ENCODE measurements at regions not wholly inside any gene's neighbourhood (a gene's known extent, or its start where the extent isn't known, plus 50 kb on each side); places are given as distances from the start of the nearest gene placed in this dataset.

DNA sequence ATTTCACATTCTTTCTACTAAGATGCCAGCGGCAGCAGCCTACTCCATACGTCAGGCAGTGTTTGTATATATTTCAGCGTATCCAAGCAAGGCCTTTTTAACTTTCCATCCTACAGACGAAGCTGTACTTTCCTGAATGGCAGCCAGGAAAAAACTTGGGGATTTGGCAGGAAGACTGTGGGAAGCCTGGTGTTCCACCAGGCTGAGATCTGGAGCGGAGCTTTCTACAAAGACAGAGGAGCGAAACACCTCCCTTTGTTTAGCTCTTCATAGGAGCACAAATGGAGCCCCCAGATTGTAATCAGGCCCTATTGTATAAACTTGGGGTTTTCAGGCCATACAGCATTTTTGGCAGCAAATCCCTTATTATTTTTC lies 143.8 kb downstream of the TES start:
- Histone ChIP-seq H3K27me3 (replicated peaks in 1 of 2; ENCODE audit: control insufficient read depth in 2 of 2, insufficient read depth in 2 of 2, low read length in 1 of 2) (no peaks in the 10 kb centered on the region), H3K27ac (ENCODE audit: control insufficient read depth, insufficient read depth) (no peak overlapping the region), H3K4me1 (ENCODE audit: control insufficient read depth, insufficient read depth, low read length) (no peaks in the 10 kb centered on the region), H3K9ac (ENCODE audit: control insufficient read depth, insufficient read depth, low read length) (no peak overlapping the region), H3K4me2 (ENCODE audit: control insufficient read depth, insufficient read depth) (no peak overlapping the region), H3K9me3 (replicated peaks; ENCODE audit: control insufficient read depth, insufficient read depth, low read length) (no peaks in the 10 kb centered on the region), H4K20me1 (ENCODE audit: control insufficient read depth, insufficient read depth) (no peaks in the 10 kb centered on the region), H3K36me3 (ENCODE audit: control insufficient read depth in 2 of 2, insufficient read depth in 2 of 2, low read length in 1 of 2) (no peaks in the 10 kb centered on the region), H2AFZ (ENCODE audit: control insufficient read depth, low read depth, low read length) (no peak overlapping the region), H3K4me3 (no peak overlapping the region), H3K79me2 (ENCODE audit: control insufficient read depth, insufficient read depth, low read length) (no peaks in the 10 kb centered on the region)
- BruUV-seq (replicated peaks) = no TSS peak
- ChIA-PET CTCF (no interaction called here), POLR2A (no interaction called here), RAD21 (ENCODE audit: unreplicated experiment) (no interaction called here), SMC1A (ENCODE audit: uncharacterized antibody, unreplicated experiment) (no interaction called here)
- TF ChIP-seq ZNF622 (IDR thresholded peaks at IDR 0.05) (no peak), BCL3 (IDR thresholded peaks at IDR 0.05; ENCODE audit: borderline replicate concordance, insufficient read depth, low read depth, low read length, poor library complexity, severe bottlenecking) (no peak), CHD2 (IDR thresholded peaks at IDR 0.05; ENCODE audit: borderline replicate concordance, low read depth, low read length) (no peak), RFX5 (IDR thresholded peaks at IDR 0.05; ENCODE audit: low read depth, low read length) (no peak), TCF12 (IDR thresholded peaks at IDR 0.05; ENCODE audit: low read depth, low read length) (no peak), EZH2 (IDR thresholded peaks at IDR 0.05; ENCODE audit: borderline replicate concordance, control insufficient read depth, low read depth, low read length) (no peak), JUND (IDR thresholded peaks at IDR 0.05; ENCODE audit: low read depth, low read length) (no peak), NBN (IDR thresholded peaks at IDR 0.05) (no peak), TAF1 (IDR thresholded peaks at IDR 0.05; ENCODE audit: borderline replicate concordance, low read depth, low read length) (no peak), ZZZ3 (IDR thresholded peaks at IDR 0.05; ENCODE audit: control insufficient read depth, insufficient read length, low read depth) (no peak), RCOR1 (conservative IDR thresholded peaks at IDR 0.05; ENCODE audit: low read depth, low read length) (no peak)
- TF ChIP-seq, protein P1, sequence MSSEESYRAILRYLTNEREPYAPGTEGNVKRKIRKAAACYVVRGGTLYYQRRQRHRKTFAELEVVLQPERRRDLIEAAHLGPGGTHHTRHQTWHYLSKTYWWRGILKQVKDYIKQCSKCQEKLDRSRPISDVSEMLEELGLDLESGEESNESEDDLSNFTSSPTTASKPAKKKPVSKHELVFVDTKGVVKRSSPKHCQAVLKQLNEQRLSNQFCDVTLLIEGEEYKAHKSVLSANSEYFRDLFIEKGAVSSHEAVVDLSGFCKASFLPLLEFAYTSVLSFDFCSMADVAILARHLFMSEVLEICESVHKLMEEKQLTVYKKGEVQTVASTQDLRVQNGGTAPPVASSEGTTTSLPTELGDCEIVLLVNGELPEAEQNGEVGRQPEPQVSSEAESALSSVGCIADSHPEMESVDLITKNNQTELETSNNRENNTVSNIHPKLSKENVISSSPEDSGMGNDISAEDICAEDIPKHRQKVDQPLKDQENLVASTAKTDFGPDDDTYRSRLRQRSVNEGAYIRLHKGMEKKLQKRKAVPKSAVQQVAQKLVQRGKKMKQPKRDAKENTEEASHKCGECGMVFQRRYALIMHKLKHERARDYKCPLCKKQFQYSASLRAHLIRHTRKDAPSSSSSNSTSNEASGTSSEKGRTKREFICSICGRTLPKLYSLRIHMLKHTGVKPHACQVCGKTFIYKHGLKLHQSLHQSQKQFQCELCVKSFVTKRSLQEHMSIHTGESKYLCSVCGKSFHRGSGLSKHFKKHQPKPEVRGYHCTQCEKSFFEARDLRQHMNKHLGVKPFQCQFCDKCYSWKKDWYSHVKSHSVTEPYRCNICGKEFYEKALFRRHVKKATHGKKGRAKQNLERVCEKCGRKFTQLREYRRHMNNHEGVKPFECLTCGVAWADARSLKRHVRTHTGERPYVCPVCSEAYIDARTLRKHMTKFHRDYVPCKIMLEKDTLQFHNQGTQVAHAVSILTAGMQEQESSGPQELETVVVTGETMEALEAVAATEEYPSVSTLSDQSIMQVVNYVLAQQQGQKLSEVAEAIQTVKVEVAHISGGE (CRISPR knock-in tag; IDR thresholded peaks at IDR 0.05) = no peak
- TF ChIP-seq, protein P2, sequence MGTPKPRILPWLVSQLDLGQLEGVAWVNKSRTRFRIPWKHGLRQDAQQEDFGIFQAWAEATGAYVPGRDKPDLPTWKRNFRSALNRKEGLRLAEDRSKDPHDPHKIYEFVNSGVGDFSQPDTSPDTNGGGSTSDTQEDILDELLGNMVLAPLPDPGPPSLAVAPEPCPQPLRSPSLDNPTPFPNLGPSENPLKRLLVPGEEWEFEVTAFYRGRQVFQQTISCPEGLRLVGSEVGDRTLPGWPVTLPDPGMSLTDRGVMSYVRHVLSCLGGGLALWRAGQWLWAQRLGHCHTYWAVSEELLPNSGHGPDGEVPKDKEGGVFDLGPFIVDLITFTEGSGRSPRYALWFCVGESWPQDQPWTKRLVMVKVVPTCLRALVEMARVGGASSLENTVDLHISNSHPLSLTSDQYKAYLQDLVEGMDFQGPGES (IDR thresholded peaks at IDR 0.05) = no peak
- DNase-seq (ENCODE audit: low read depth, low spot score) = no peak
- intact Hi-C loops (cut with micrococcal nuclease; ENCODE audit: unreplicated experiment) (no loop called here), in situ Hi-C loops (cut with MboI) (no loop called here)
- WGBS (ENCODE audit: insufficient coverage, insufficient replicate concordance, low lambda C conversion rate, missing lambda C conversion rate) = 76% methylated on average over 6 of the region's 6 CpGs
- FAIRE-seq = no peak
- no peak for ATAC-seq
